ENCODE measurements at regions not wholly inside any gene's neighbourhood (a gene's known extent, or its start where the extent isn't known, plus 50 kb on each side); places are given as distances from the start of the nearest gene placed in this dataset.

DNA sequence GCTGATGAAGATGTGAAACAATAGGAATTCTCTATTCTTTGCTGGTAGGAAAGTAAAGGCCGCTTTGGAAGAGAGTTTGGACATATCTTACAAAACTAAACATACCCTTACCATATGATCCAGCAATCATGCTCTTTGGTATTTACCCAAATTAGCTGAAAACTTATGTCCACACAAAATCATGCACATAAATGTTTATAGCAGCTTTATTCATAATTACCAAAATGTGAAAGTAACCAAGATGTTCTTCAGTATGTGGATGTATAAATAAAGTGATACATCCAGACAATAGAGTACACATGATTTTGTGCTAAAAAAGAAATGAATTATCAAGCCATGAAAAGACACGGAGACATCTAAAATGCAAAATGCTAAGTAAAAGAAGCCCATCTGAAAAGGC is 98.7 kb upstream of the SLC35F3 start:
- POLR2A ChIA-PET = no interaction called here
- Histone ChIP-seq H3F3A (replicated peaks; ENCODE audit: insufficient read depth) (no peaks in the 10 kb centered on the region), H3K9ac (no peak overlapping the region), H4K20me1 (ENCODE audit: insufficient read depth) (no peaks in the 10 kb centered on the region), H3K4me1 (ENCODE audit: control insufficient read depth in 1 of 2, insufficient read depth in 2 of 2, low read depth in 1 of 2, low read length in 1 of 2) (peaks cover 0 to 5% of the 10 kb centered on the region in 2 experiments; a peak in 2 of 4 replicates), H3K36me3 (replicated peaks in 1 of 2; ENCODE audit: control insufficient read depth in 1 of 2, insufficient read depth in 2 of 2, low read length in 1 of 2) (no peaks in the 10 kb centered on the region), H3K79me2 (ENCODE audit: insufficient read depth) (no peaks in the 10 kb centered on the region), H3K27ac (ENCODE audit: low read depth in 2 of 2, low read length in 1 of 2) (no peak overlapping the region), H3K4me3 (ENCODE audit: low read depth in 2 of 2, low read length in 1 of 2) (no peak overlapping the region), H2AFZ (ENCODE audit: low read depth) (no peak overlapping the region), H3K4me2 (no peak overlapping the region), H3K9me2 (no peaks in the 10 kb centered on the region), H3K27me3 (ENCODE audit: insufficient read depth) (no peaks in the 10 kb centered on the region), H3K9me3 (no peaks in the 10 kb centered on the region)
- WGBS (ENCODE audit: low lambda C conversion rate) = 32% methylated on average over 2 of the region's 2 CpGs
- CTCF ChIA-PET = no interaction called here
- DNase-seq = no peak
- no peak for TF ChIP-seq YY1 (IDR thresholded peaks at IDR 0.05; ENCODE audit: low read depth)

DNA sequence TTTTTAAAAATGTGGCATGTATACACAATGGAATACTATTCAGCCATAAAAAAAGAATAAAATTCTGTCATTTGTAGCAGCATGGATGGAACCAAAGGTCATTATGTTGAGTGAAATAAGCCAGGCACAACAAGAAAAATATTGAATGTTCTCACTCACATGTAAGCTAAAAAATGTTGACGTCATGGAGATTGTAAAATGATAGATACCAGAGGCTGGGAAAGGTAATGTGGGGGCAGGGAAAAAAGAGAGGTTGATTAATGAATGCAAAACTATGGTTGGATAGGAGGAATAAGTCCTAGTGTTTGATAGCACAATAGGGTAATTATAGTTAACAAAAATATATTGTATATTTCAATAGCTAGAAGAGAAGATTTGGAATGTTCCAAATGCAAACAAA is 89.1 kb upstream of the SLC35F3 start:
- Histone ChIP-seq H3K9ac (no peak overlapping the region), H3K27me3 (ENCODE audit: insufficient read depth) (no peaks in the 10 kb centered on the region), H3K9me2 (no peaks in the 10 kb centered on the region), H3K4me3 (ENCODE audit: low read depth in 2 of 2, low read length in 1 of 2) (no peak overlapping the region), H3K4me2 (no peak overlapping the region), H3K27ac (ENCODE audit: low read depth in 2 of 2, low read length in 1 of 2) (peak overlapping the region in 1 of 2 experiments; percentile 78; a peak in 1 of 4 replicates), H2AFZ (ENCODE audit: low read depth) (no peak overlapping the region), H3K9me3 (no peaks in the 10 kb centered on the region), H3F3A (replicated peaks; ENCODE audit: insufficient read depth) (no peaks in the 10 kb centered on the region), H3K36me3 (replicated peaks in 1 of 2; ENCODE audit: control insufficient read depth in 1 of 2, insufficient read depth in 2 of 2, low read length in 1 of 2) (no peaks in the 10 kb centered on the region), H3K79me2 (ENCODE audit: insufficient read depth) (no peaks in the 10 kb centered on the region), H4K20me1 (ENCODE audit: insufficient read depth) (no peaks in the 10 kb centered on the region), H3K4me1 (ENCODE audit: control insufficient read depth in 1 of 2, insufficient read depth in 2 of 2, low read depth in 1 of 2, low read length in 1 of 2) (peaks cover 0 to 7% of the 10 kb centered on the region in 2 experiments; a peak in 1 of 4 replicates)
- ChIA-PET POLR2A (no interaction called here), CTCF (interaction anchor here (1.0 to 1.5 kb wide), 3 partner anchors 25 to 375 kb away, joined by 3 to 5 read pairs (median 3); no protein-coding TSS in a partner anchor)
- TF ChIP-seq POLR2AphosphoS5 (IDR thresholded peaks at IDR 0.05; ENCODE audit: low read depth, low read length) (no peak), GABPA (IDR thresholded peaks at IDR 0.05; ENCODE audit: low read depth) (no peak), RFX5 (IDR thresholded peaks at IDR 0.05; ENCODE audit: low read length) (no peak), MEF2A (IDR thresholded peaks at IDR 0.05; ENCODE audit: borderline replicate concordance, low read depth) (no peak), FOXJ3 (CRISPR knock-in tag; IDR thresholded peaks at IDR 0.05) (no peak), GATA2 (CRISPR knock-in tag; IDR thresholded peaks at IDR 0.05) (no peak), TAF1 (IDR thresholded peaks at IDR 0.05; ENCODE audit: borderline replicate concordance, low read depth, low read length) (no peak), TEAD4 (IDR thresholded peaks at IDR 0.05; ENCODE audit: borderline replicate concordance, insufficient read depth) (no peak), TCF12 (IDR thresholded peaks at IDR 0.05) (no peak), FOXM1 (IDR thresholded peaks at IDR 0.05; ENCODE audit: low read depth) (no peak), EP300 (IDR thresholded peaks at IDR 0.05; ENCODE audit: borderline replicate concordance in 1 of 2, low read depth in 1 of 2, low read length in 1 of 2) (no peak), FOSL2 (IDR thresholded peaks at IDR 0.05; ENCODE audit: borderline replicate concordance, low read depth) (no peak), CHD2 (IDR thresholded peaks at IDR 0.05; ENCODE audit: low read length, partially characterized antibody) (no peak), RCOR1 (IDR thresholded peaks at IDR 0.05; ENCODE audit: low read length) (no peak), SMC3 (IDR thresholded peaks at IDR 0.05; ENCODE audit: low read depth, low read length) (no peak)
- TF ChIP-seq, protein P1, sequence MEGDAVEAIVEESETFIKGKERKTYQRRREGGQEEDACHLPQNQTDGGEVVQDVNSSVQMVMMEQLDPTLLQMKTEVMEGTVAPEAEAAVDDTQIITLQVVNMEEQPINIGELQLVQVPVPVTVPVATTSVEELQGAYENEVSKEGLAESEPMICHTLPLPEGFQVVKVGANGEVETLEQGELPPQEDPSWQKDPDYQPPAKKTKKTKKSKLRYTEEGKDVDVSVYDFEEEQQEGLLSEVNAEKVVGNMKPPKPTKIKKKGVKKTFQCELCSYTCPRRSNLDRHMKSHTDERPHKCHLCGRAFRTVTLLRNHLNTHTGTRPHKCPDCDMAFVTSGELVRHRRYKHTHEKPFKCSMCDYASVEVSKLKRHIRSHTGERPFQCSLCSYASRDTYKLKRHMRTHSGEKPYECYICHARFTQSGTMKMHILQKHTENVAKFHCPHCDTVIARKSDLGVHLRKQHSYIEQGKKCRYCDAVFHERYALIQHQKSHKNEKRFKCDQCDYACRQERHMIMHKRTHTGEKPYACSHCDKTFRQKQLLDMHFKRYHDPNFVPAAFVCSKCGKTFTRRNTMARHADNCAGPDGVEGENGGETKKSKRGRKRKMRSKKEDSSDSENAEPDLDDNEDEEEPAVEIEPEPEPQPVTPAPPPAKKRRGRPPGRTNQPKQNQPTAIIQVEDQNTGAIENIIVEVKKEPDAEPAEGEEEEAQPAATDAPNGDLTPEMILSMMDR (IDR thresholded peaks at IDR 0.05) = no peak
- TF ChIP-seq, protein P2, sequence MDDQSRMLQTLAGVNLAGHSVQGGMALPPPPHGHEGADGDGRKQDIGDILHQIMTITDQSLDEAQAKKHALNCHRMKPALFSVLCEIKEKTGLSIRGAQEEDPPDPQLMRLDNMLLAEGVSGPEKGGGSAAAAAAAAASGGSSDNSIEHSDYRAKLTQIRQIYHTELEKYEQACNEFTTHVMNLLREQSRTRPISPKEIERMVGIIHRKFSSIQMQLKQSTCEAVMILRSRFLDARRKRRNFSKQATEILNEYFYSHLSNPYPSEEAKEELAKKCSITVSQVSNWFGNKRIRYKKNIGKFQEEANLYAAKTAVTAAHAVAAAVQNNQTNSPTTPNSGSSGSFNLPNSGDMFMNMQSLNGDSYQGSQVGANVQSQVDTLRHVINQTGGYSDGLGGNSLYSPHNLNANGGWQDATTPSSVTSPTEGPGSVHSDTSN (IDR thresholded peaks at IDR 0.05) = no peak
- TF ChIP-seq, protein P3, sequence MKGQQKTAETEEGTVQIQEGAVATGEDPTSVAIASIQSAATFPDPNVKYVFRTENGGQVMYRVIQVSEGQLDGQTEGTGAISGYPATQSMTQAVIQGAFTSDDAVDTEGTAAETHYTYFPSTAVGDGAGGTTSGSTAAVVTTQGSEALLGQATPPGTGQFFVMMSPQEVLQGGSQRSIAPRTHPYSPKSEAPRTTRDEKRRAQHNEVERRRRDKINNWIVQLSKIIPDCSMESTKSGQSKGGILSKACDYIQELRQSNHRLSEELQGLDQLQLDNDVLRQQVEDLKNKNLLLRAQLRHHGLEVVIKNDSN (IDR thresholded peaks at IDR 0.05; ENCODE audit: borderline replicate concordance, low read depth) = no peak
- TF ChIP-seq, protein P4, sequence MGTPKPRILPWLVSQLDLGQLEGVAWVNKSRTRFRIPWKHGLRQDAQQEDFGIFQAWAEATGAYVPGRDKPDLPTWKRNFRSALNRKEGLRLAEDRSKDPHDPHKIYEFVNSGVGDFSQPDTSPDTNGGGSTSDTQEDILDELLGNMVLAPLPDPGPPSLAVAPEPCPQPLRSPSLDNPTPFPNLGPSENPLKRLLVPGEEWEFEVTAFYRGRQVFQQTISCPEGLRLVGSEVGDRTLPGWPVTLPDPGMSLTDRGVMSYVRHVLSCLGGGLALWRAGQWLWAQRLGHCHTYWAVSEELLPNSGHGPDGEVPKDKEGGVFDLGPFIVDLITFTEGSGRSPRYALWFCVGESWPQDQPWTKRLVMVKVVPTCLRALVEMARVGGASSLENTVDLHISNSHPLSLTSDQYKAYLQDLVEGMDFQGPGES (IDR thresholded peaks at IDR 0.05; ENCODE audit: low read depth, low read length) = no peak
- TF ChIP-seq, protein P5, sequence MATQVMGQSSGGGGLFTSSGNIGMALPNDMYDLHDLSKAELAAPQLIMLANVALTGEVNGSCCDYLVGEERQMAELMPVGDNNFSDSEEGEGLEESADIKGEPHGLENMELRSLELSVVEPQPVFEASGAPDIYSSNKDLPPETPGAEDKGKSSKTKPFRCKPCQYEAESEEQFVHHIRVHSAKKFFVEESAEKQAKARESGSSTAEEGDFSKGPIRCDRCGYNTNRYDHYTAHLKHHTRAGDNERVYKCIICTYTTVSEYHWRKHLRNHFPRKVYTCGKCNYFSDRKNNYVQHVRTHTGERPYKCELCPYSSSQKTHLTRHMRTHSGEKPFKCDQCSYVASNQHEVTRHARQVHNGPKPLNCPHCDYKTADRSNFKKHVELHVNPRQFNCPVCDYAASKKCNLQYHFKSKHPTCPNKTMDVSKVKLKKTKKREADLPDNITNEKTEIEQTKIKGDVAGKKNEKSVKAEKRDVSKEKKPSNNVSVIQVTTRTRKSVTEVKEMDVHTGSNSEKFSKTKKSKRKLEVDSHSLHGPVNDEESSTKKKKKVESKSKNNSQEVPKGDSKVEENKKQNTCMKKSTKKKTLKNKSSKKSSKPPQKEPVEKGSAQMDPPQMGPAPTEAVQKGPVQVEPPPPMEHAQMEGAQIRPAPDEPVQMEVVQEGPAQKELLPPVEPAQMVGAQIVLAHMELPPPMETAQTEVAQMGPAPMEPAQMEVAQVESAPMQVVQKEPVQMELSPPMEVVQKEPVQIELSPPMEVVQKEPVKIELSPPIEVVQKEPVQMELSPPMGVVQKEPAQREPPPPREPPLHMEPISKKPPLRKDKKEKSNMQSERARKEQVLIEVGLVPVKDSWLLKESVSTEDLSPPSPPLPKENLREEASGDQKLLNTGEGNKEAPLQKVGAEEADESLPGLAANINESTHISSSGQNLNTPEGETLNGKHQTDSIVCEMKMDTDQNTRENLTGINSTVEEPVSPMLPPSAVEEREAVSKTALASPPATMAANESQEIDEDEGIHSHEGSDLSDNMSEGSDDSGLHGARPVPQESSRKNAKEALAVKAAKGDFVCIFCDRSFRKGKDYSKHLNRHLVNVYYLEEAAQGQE (IDR thresholded peaks at IDR 0.05; ENCODE audit: low read depth, low read length) = no peak
- WGBS (ENCODE audit: low lambda C conversion rate) = 35% methylated on average over 1 of the region's 1 CpG
- no peak for DNase-seq

Measured in SK-N-SH (cell line).